Parathyroid adenoma (tissue), 2 donors: ENCODE measurements at regions not wholly inside any gene's neighbourhood (a gene's known extent, or its start where the extent isn't known, plus 50 kb on each side); places are given as distances from the start of the nearest gene placed in this dataset.
"Not testable (repeated sequence)": the region's sequence is repeated elsewhere in the genome, so short reads cannot be mapped to it uniquely, and the experiment has no call there.

Source experiments
- H2AFZ ChIP-seq: fragments of 300-600 bp; sonication (generic); one replicate; pipeline ENCODE4 v1.7.0; 2017; ENCODE audit warnings: antibody characterized with exemption, mild to moderate bottlenecking
- H3K27ac ChIP-seq: fragments of 300-600 bp; sonication (generic); one replicate; pipeline ENCODE4 v1.7.0; 2017
- H3K27me3 ChIP-seq: fragments of 300-600 bp; sonication (generic); one replicate; pipeline ENCODE4 v1.7.0; 2017; ENCODE audit warnings: low read length; ENCODE audit not compliant: control insufficient read depth, insufficient read depth
- H3K36me3 ChIP-seq: fragments of 300-600 bp; sonication (generic); one replicate; pipeline ENCODE4 v1.7.0; 2017; ENCODE audit warnings: low read length; ENCODE audit not compliant: control insufficient read depth, insufficient read depth
- H3K4me1 ChIP-seq: fragments of 300-600 bp; sonication (generic); one replicate; pipeline ENCODE4 v1.7.0; 2017; ENCODE audit warnings: control low read depth
- H3K4me2 ChIP-seq: fragments of 300-600 bp; sonication (generic); one replicate; pipeline ENCODE4 v1.7.0; 2017; ENCODE audit warnings: low read length
- H3K4me3 ChIP-seq: fragments of 300-600 bp; sonication (generic); one replicate; pipeline ENCODE4 v1.7.0; 2017; ENCODE audit warnings: low read depth, low read length
- H3K79me2 ChIP-seq: fragments of 300-600 bp; sonication (generic); one replicate; pipeline ENCODE4 v1.7.0; 2017; ENCODE audit warnings: control low read depth
- H3K9ac ChIP-seq: fragments of 300-600 bp; sonication (generic); one replicate; pipeline ENCODE4 v1.7.0; 2017; ENCODE audit warnings: mild to moderate bottlenecking
- H3K9me3 ChIP-seq: fragments of 300-600 bp; sonication (generic); one replicate; pipeline ENCODE4 v1.7.0; 2017; ENCODE audit warnings: low read length; ENCODE audit not compliant: control insufficient read depth
- CTCF ChIP-seq: fragments of 300-600 bp; sonication (generic); IDR thresholded peaks from one replicate; pipeline ENCODE4 v1.7.0; 2017; ENCODE audit warnings: antibody characterized with exemption, mild to moderate bottlenecking
- donor health status: primary hyperparathyroidism.

GRCh38 chr18:10100941-10101701, 187.3 kb downstream of the VAPA start:
- H3K9ac ChIP-seq: no peak overlapping the region
- no peaks in the 10 kb centered on the region for H3K27me3 ChIP-seq
- no peaks in the 10 kb centered on the region for H3K9me3 ChIP-seq
- H3K4me2 ChIP-seq: no peak overlapping the region
- no peaks in the 10 kb centered on the region for H3K79me2 ChIP-seq
- no peak overlapping the region for H3K4me3 ChIP-seq
- H3K27ac ChIP-seq: no peak overlapping the region
- no peak overlapping the region for H2AFZ ChIP-seq
- no peak for TF ChIP-seq CTCF
- H3K4me1 ChIP-seq: no peaks in the 10 kb centered on the region
- no peaks in the 10 kb centered on the region for H3K36me3 ChIP-seq

- H3K4me3 ChIP-seq: no peak overlapping the region
- no peak overlapping the region for H3K9ac ChIP-seq
- no peak for TF ChIP-seq CTCF
- H3K79me2 ChIP-seq: no peaks in the 10 kb centered on the region
- H2AFZ ChIP-seq: no peak overlapping the region
- no peaks in the 10 kb centered on the region for H3K27me3 ChIP-seq
- H3K27ac ChIP-seq: no peak overlapping the region
- H3K9me3 ChIP-seq: no peaks in the 10 kb centered on the region
- no peaks in the 10 kb centered on the region for H3K4me1 ChIP-seq
- no peak overlapping the region for H3K4me2 ChIP-seq
- no peaks in the 10 kb centered on the region for H3K36me3 ChIP-seq
Observed at GRCh38 chr18:10101729-10102128, 187.9 kb downstream of the VAPA start.

- H3K4me1 ChIP-seq, H3K27me3 ChIP-seq, H3K27ac ChIP-seq, H3K4me3 ChIP-seq, H3K9ac ChIP-seq, H3K4me2 ChIP-seq, H3K79me2 ChIP-seq, H3K36me3 ChIP-seq, H3K9me3 ChIP-seq, H2AFZ ChIP-seq: not testable (repeated sequence)
Observed at GRCh38 chr18:10105118-10105517, 191.3 kb downstream of the VAPA start.

GRCh38 chr18:10111191-10111590, 197.4 kb downstream of the VAPA start:
- no peaks in the 10 kb centered on the region for H3K36me3 ChIP-seq
- no peak overlapping the region for H3K27ac ChIP-seq
- no peak overlapping the region for H3K9ac ChIP-seq
- no peaks in the 10 kb centered on the region for H3K4me1 ChIP-seq
- no peaks in the 10 kb centered on the region for H3K9me3 ChIP-seq
- H2AFZ ChIP-seq: no peak overlapping the region
- H3K4me2 ChIP-seq: no peak overlapping the region
- H3K79me2 ChIP-seq: no peaks in the 10 kb centered on the region
- H3K4me3 ChIP-seq: no peak overlapping the region
- TF ChIP-seq CTCF: no peak
- no peaks in the 10 kb centered on the region for H3K27me3 ChIP-seq

- Histone ChIP-seq H3K27me3 (no peaks in the 10 kb centered on the region), H3K36me3 (no peaks in the 10 kb centered on the region), H3K9me3 (no peaks in the 10 kb centered on the region), H3K27ac (no peak overlapping the region), H3K4me2 (no peak overlapping the region), H3K4me1 (no peaks in the 10 kb centered on the region), H3K4me3 (no peak overlapping the region), H3K79me2 (no peaks in the 10 kb centered on the region), H3K9ac (no peak overlapping the region), H2AFZ (no peak overlapping the region)
- no peak for TF ChIP-seq CTCF
Observed at GRCh38 chr18:10111944-10112343, 198.1 kb downstream of the VAPA start.
